HepG2 (cell line): ENCODE measurements at regions not wholly inside any gene's neighbourhood (a gene's known extent, or its start where the extent isn't known, plus 50 kb on each side); places are given as distances from the start of the nearest gene placed in this dataset.

ENCODE experiments used
- ATAC-seq: fragments of 200-7000 bp; cut with Tn5 transposase; 3 replicates; pipeline ENCODE4 v1.9.1; 2020; ENCODE audit warnings: mild to moderate bottlenecking, moderate library complexity
- BruUV-seq: library from RNA; stranded (reverse); fragments of 400-500 nt; replicated peaks from 2 replicates; lab custom pipeline; 2021; lab: Mats Ljungman, UMichigan
- CTCF ChIA-PET: fragments of 300-600 bp; formaldehyde crosslinking; extraction: SDS; loops from one replicate; lab custom pipeline; 2021; ENCODE audit warnings: low total read pairs, inconsistent platforms, low intra/inter-chr PET ratio; lab: Yijun Ruan, JAX
- POLR2A ChIA-PET: fragments of 350-600 bp; sonication (Branson Sonifier 250); formaldehyde crosslinking; loops from one replicate; lab custom pipeline; 2020; ENCODE audit warnings: antibody characterized with exemption, inconsistent platforms; lab: Yijun Ruan, JAX
- DNase-seq: peaks from one replicate; pipeline ENCODE4 v3.0.0-alpha.2; 2015; ENCODE audit warnings: low spot score
- FAIRE-seq: peaks from 3 replicates; lab custom pipeline; 2011; peaks lifted over from hg19 to GRCh38; lab: Jason Lieb, UNC
- H2AFZ ChIP-seq: one replicate; pipeline ENCODE4 v1.6.1; 2011; ENCODE audit warnings: low read length, inconsistent platforms
- H3K27ac ChIP-seq: fragments of 300-600 bp; 3 replicates; pipeline ENCODE4 v1.8.0; 2011; ENCODE audit warnings: mixed run types, mild to moderate bottlenecking, mixed read lengths, low read length, inconsistent platforms; ENCODE audit not compliant: insufficient read depth; ENCODE audit errors: extremely low read length
- H3K27me3 ChIP-seq, 2 experiments: fragments of 200-600 bp in 1 of 2; 2 replicates in 1 of 2; 3 replicates in 1 of 2; pipeline versions ENCODE4 v1.6.0 to v1.8.0; 2011; ENCODE audit warnings: low read length in 2 of 2, mild to moderate bottlenecking in 2 of 2, moderate library complexity in 2 of 2, inconsistent platforms in 1 of 2; ENCODE audit not compliant: insufficient read depth in 2 of 2, control insufficient read depth in 1 of 2
- H3K36me3 ChIP-seq, 2 experiments: fragments of 200-600 bp in 1 of 2; replicated peaks in 1 of 2; 2 replicates in 1 of 2; 3 replicates in 1 of 2; pipeline versions ENCODE4 v1.5.1 to v1.8.0; 2011; ENCODE audit warnings: low read length in 2 of 2, inconsistent platforms in 1 of 2; ENCODE audit not compliant: insufficient read depth in 2 of 2, control insufficient read depth in 1 of 2
- H3K4me1 ChIP-seq: 2 replicates; pipeline ENCODE4 v1.5.1; 2012; ENCODE audit warnings: low read length, inconsistent platforms; ENCODE audit not compliant: insufficient read depth
- H3K4me2 ChIP-seq: 2 replicates; pipeline ENCODE4 v1.6.0; 2011; ENCODE audit warnings: low read depth, low read length, inconsistent platforms
- H3K4me3 ChIP-seq, 3 experiments: fragments of 200-600 bp in 1 of 3; sonication (generic), shearing (Covaris generic) in 1 of 3; replicated peaks in 1 of 3; 2 replicates each; pipeline ENCODE4 v1.5.1; 2011 to 2016; ENCODE audit warnings: low read length in 3 of 3, inconsistent platforms in 2 of 3, low read depth in 2 of 3, mild to moderate bottlenecking in 2 of 3, control low read depth in 1 of 3, mixed read lengths in 1 of 3; ENCODE audit not compliant: insufficient read depth in 1 of 3
- H3K79me2 ChIP-seq: one replicate; pipeline ENCODE4 v1.6.1; 2011; ENCODE audit warnings: low read length, inconsistent platforms; ENCODE audit not compliant: insufficient read depth
- H3K9ac ChIP-seq: 2 replicates; pipeline ENCODE4 v1.6.0; 2011; ENCODE audit warnings: mild to moderate bottlenecking, low read depth, low read length, inconsistent platforms; ENCODE audit not compliant: insufficient read depth
- H3K9me3 ChIP-seq: 2 replicates; pipeline ENCODE4 v1.5.1; 2012; ENCODE audit warnings: mild to moderate bottlenecking, low read length
- H4K20me1 ChIP-seq: 2 replicates; pipeline ENCODE4 v1.6.0; 2011; ENCODE audit warnings: inconsistent platforms, mild to moderate bottlenecking, low read length, moderate library complexity; ENCODE audit not compliant: insufficient read depth
- AGO2 ChIP-seq: fragments of 200-400 bp; formaldehyde crosslinking; optimal IDR thresholded peaks from 2 replicates; pipeline ENCODE3; 2017; ENCODE audit warnings: mild to moderate bottlenecking, low read depth, low read length, moderate library complexity
- ARNTL ChIP-seq: sonication (generic); formaldehyde crosslinking; IDR thresholded peaks from 2 replicates; pipeline ENCODE4 v1.4.0; 2020; ENCODE audit warnings: mild to moderate bottlenecking, missing genetic modification reagents
- CEBPG ChIP-seq: IDR thresholded peaks from 2 replicates; pipeline ENCODE4 v1.6.1; 2016
- CHCHD3 ChIP-seq: sonication (generic); formaldehyde crosslinking; IDR thresholded peaks from 2 replicates; pipeline ENCODE4 v1.8.0; 2022; ENCODE audit warnings: mild to moderate bottlenecking, missing genetic modification reagents, moderate library complexity
- FLYWCH1 ChIP-seq: sonication (generic); formaldehyde crosslinking; IDR thresholded peaks from 2 replicates; pipeline ENCODE4 v1.8.1; 2023; ENCODE audit warnings: mild to moderate bottlenecking, missing genetic modification reagents
- HIVEP1 ChIP-seq: sonication (generic); formaldehyde crosslinking; IDR thresholded peaks from 2 replicates; pipeline ENCODE4 v1.4.0; 2020; ENCODE audit warnings: mild to moderate bottlenecking, missing genetic modification reagents
- MAZ ChIP-seq, 2 experiments: sonication (generic) in 1 of 2; formaldehyde crosslinking in 1 of 2; IDR thresholded peaks; 2 replicates each; pipeline versions ENCODE4 v1.5.0 to v1.6.1; 2012 to 2020; ENCODE audit warnings: low read depth in 2 of 2, mild to moderate bottlenecking in 2 of 2, borderline replicate concordance in 1 of 2, improper control_type of control experiment in 1 of 2, low read length in 1 of 2, missing genetic modification reagents in 1 of 2, moderate library complexity in 1 of 2
- MYNN ChIP-seq: sonication (generic); formaldehyde crosslinking; IDR thresholded peaks from 2 replicates; pipeline ENCODE4 v1.4.0; 2020; ENCODE audit warnings: mild to moderate bottlenecking, low read depth, missing genetic modification reagents
- NFRKB ChIP-seq: fragments of 450-650 bp; IDR thresholded peaks from 2 replicates; pipeline ENCODE4 v1.6.1; 2017
- SMYD3 ChIP-seq: sonication (generic); formaldehyde crosslinking; IDR thresholded peaks from 2 replicates; pipeline ENCODE4 v1.8.1; 2023; ENCODE audit warnings: mild to moderate bottlenecking, missing genetic modification reagents
- SNAPC2 ChIP-seq: sonication (generic); formaldehyde crosslinking; IDR thresholded peaks from 2 replicates; pipeline ENCODE4 v1.8.1; 2022; ENCODE audit warnings: mild to moderate bottlenecking, missing genetic modification reagents
- TGIF2 ChIP-seq: IDR thresholded peaks from 2 replicates; pipeline ENCODE4 v1.6.1; 2016; ENCODE audit warnings: control low read depth, missing compliant biosample characterization
- THYN1 ChIP-seq: sonication (generic); formaldehyde crosslinking; IDR thresholded peaks from 2 replicates; pipeline ENCODE4 v1.8.1; 2023; ENCODE audit warnings: low read depth, mild to moderate bottlenecking, moderate library complexity, missing genetic modification reagents, borderline replicate concordance
- in situ Hi-C: cut with HindIII; loops from 2 replicates; pipeline ENCODE4 v1.10.0; 2017; ENCODE audit warnings: low pct_unique_long_range_greater_than_20kb; ENCODE audit not compliant: extremely low pct_ligation_motif_present
- intact Hi-C: fragments of 100-400 bp; cut with micrococcal nuclease; formaldehyde crosslinking; loops from one replicate; pipeline ENCODE4 v1.10.0; 2022; ENCODE audit not compliant: unreplicated experiment
- TF ChIP-seq, protein P1 (sequence below): IDR thresholded peaks from 2 replicates; pipeline ENCODE4 v1.6.1; 2016; ENCODE audit warnings: low read depth, borderline replicate concordance
- TF ChIP-seq, protein P2 (sequence below): IDR thresholded peaks from 2 replicates; pipeline ENCODE4 v1.6.1; 2016; ENCODE audit warnings: low read depth
- TF ChIP-seq, protein P3 (sequence below): sonication (generic); formaldehyde crosslinking; IDR thresholded peaks from 2 replicates; pipeline ENCODE4 v1.4.0; 2020; ENCODE audit warnings: low read depth, missing genetic modification reagents
- TF ChIP-seq, protein P4 (sequence below): sonication (generic); formaldehyde crosslinking; IDR thresholded peaks from 2 replicates; pipeline ENCODE4 v1.5.1; 2020; ENCODE audit warnings: missing genetic modification reagents, mild to moderate bottlenecking, borderline replicate concordance

DNA sequence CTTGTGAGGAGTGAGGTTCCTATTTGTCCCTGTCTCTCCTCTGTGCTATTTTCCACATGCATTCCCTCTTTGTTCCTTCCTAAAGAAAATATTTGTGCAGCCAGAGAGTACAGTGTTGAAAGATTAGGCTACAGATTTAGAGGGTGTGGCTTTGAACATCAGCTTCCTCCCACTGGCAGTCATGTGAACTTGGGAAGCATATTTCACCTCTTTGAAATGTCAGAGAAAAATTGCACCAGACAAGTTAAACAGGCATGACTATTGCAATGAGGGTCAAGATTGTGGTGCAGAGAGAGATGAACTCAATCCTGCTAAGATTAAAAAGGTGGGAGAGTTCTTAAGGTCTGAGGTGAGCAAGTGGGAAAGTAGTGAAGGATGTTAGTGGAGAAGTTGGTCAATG is 641.0 kb downstream of the DNAH5 start:
- FAIRE-seq (no peak), DNase-seq (no peak), ATAC-seq (no peak)
- Histone ChIP-seq H3K27me3 (no peaks in the 10 kb centered on the region), H2AFZ (no peak overlapping the region), H4K20me1 (no peaks in the 10 kb centered on the region), H3K4me1 (no peaks in the 10 kb centered on the region), H3K9ac (no peak overlapping the region), H3K36me3 (no peaks in the 10 kb centered on the region), H3K4me2 (no peak overlapping the region), H3K27ac (no peak overlapping the region), H3K79me2 (no peaks in the 10 kb centered on the region), H3K4me3 (no peak overlapping the region), H3K9me3 (peaks cover 89% of the 10 kb centered on the region)
- CTCF ChIA-PET, result no interaction called here
- BruUV-seq, result no TSS peak
- POLR2A ChIA-PET, result no interaction called here
- in situ Hi-C loops (no loop called here), intact Hi-C loops (no loop called here)
- TF ChIP-seq CHCHD3 (CRISPR knock-in tag) (no peak), TGIF2 (CRISPR knock-in tag) (no peak), FLYWCH1 (no peak), ARNTL (CRISPR knock-in tag) (no peak), AGO2 (no peak), NFRKB (no peak), HIVEP1 (CRISPR knock-in tag) (no peak), THYN1 (CRISPR knock-in tag) (no peak), CEBPG (CRISPR knock-in tag) (no peak), MAZ (IDR thresholded peaks at IDR 0.05; ENCODE audit: borderline replicate concordance, low read depth, low read length) (no peak), MAZ (CRISPR knock-in tag; IDR thresholded peaks at IDR 0.05; ENCODE audit: low read depth) (no peak), SMYD3 (CRISPR knock-in tag) (no peak), SNAPC2 (CRISPR knock-in tag) (no peak), MYNN (CRISPR knock-in tag) (no peak)
- TF ChIP-seq, protein P1, sequence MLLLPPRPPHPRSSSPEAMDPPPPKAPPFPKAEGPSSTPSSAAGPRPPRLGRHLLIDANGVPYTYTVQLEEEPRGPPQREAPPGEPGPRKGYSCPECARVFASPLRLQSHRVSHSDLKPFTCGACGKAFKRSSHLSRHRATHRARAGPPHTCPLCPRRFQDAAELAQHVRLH (CRISPR knock-in tag), result no peak
- TF ChIP-seq, protein P2, sequence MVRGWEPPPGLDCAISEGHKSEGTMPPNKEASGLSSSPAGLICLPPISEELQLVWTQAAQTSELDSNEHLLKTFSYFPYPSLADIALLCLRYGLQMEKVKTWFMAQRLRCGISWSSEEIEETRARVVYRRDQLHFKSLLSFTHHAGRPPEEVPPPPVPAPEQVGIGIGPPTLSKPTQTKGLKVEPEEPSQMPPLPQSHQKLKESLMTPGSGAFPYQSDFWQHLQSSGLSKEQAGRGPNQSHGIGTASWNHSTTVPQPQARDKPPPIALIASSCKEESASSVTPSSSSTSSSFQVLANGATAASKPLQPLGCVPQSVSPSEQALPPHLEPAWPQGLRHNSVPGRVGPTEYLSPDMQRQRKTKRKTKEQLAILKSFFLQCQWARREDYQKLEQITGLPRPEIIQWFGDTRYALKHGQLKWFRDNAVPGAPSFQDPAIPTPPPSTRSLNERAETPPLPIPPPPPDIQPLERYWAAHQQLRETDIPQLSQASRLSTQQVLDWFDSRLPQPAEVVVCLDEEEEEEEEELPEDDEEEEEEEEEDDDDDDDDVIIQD (CRISPR knock-in tag), result no peak
- TF ChIP-seq, protein P3, sequence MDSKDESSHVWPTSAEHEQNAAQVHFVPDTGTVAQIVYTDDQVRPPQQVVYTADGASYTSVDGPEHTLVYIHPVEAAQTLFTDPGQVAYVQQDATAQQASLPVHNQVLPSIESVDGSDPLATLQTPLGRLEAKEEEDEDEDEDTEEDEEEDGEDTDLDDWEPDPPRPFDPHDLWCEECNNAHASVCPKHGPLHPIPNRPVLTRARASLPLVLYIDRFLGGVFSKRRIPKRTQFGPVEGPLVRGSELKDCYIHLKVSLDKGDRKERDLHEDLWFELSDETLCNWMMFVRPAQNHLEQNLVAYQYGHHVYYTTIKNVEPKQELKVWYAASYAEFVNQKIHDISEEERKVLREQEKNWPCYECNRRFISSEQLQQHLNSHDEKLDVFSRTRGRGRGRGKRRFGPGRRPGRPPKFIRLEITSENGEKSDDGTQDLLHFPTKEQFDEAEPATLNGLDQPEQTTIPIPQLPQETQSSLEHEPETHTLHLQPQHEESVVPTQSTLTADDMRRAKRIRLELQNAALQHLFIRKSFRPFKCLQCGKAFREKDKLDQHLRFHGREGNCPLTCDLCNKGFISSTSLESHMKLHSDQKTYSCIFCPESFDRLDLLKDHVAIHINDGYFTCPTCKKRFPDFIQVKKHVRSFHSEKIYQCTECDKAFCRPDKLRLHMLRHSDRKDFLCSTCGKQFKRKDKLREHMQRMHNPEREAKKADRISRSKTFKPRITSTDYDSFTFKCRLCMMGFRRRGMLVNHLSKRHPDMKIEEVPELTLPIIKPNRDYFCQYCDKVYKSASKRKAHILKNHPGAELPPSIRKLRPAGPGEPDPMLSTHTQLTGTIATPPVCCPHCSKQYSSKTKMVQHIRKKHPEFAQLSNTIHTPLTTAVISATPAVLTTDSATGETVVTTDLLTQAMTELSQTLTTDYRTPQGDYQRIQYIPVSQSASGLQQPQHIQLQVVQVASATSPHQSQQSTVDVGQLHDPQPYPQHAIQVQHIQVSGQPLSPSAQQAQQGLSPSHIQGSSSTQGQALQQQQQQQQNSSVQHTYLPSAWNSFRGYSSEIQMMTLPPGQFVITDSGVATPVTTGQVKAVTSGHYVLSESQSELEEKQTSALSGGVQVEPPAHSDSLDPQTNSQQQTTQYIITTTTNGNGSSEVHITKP (CRISPR knock-in tag), result no peak
- TF ChIP-seq, protein P4, sequence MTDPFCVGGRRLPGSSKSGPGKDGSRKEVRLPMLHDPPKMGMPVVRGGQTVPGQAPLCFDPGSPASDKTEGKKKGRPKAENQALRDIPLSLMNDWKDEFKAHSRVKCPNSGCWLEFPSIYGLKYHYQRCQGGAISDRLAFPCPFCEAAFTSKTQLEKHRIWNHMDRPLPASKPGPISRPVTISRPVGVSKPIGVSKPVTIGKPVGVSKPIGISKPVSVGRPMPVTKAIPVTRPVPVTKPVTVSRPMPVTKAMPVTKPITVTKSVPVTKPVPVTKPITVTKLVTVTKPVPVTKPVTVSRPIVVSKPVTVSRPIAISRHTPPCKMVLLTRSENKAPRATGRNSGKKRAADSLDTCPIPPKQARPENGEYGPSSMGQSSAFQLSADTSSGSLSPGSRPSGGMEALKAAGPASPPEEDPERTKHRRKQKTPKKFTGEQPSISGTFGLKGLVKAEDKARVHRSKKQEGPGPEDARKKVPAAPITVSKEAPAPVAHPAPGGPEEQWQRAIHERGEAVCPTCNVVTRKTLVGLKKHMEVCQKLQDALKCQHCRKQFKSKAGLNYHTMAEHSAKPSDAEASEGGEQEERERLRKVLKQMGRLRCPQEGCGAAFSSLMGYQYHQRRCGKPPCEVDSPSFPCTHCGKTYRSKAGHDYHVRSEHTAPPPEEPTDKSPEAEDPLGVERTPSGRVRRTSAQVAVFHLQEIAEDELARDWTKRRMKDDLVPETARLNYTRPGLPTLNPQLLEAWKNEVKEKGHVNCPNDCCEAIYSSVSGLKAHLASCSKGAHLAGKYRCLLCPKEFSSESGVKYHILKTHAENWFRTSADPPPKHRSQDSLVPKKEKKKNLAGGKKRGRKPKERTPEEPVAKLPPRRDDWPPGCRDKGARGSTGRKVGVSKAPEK, result no peak
